ENCODE measurements at regions not wholly inside any gene's neighbourhood (a gene's known extent, or its start where the extent isn't known, plus 50 kb on each side); places are given as distances from the start of the nearest gene placed in this dataset.

GRCh38 chr7:42405782-42406181 is 168.8 kb upstream of the GLI3 start:
- Histone ChIP-seq H3K18ac (ENCODE audit: extremely low read depth, low read length) (no peak overlapping the region), H3K9me3 (ENCODE audit: insufficient read depth in 2 of 2, low read depth in 1 of 2, low read length in 1 of 2) (no peaks in the 10 kb centered on the region), H3K4me1 (replicated peaks in 1 of 4; ENCODE audit: control insufficient read depth in 3 of 4, insufficient read depth in 4 of 4, low read length in 3 of 4) (peaks cover 0 to 3% (median 0%) of the 10 kb centered on the region in 4 experiments; a peak in 1 of 7 replicates), H3K79me2 (ENCODE audit: control insufficient read depth in 1 of 2, insufficient read depth in 2 of 2, low read length in 2 of 2) (no peaks in the 10 kb centered on the region), H2AK5ac (ENCODE audit: low read depth, low read length) (no peak overlapping the region), H2BK5ac (ENCODE audit: low read depth, low read length) (no peak overlapping the region), H3K23me2 (ENCODE audit: low read depth, low read length) (no peaks in the 10 kb centered on the region), H3K79me1 (ENCODE audit: low read depth, low read length) (no peaks in the 10 kb centered on the region), H2BK12ac (ENCODE audit: low read depth, low read length) (no peak overlapping the region), H4K91ac (replicated peaks; ENCODE audit: insufficient read length, low read length) (no peak overlapping the region), H3K9ac (replicated peaks in 1 of 4; ENCODE audit: extremely low read depth in 1 of 4, low read depth in 3 of 4, low read length in 3 of 4) (no peak overlapping the region), H3K4ac (replicated peaks; ENCODE audit: insufficient read length, low read depth, low read length) (no peak overlapping the region), H2BK20ac (ENCODE audit: low read length) (no peak overlapping the region), H2AFZ (ENCODE audit: low read length) (no peak overlapping the region), H3K27me3 (replicated peaks in 1 of 4; ENCODE audit: control insufficient read depth in 3 of 4, extremely low read depth in 1 of 4, insufficient read depth in 3 of 4, low read length in 3 of 4) (no peaks in the 10 kb centered on the region), H3K27ac (ENCODE audit: low read depth, low read length) (no peak overlapping the region), H4K8ac (ENCODE audit: extremely low read depth, insufficient read depth, low read length) (no peak overlapping the region), H2BK15ac (ENCODE audit: low read length) (no peak overlapping the region), H2BK120ac (replicated peaks; ENCODE audit: low read depth, low read length) (no peak overlapping the region), H4K5ac (ENCODE audit: insufficient read length, low read depth, low read length) (no peak overlapping the region), H3K56ac (replicated peaks; ENCODE audit: insufficient read length, low read depth, low read length) (no peak overlapping the region), H3K4me3 (ENCODE audit: extremely low read depth in 1 of 4, insufficient read depth in 2 of 4, low read depth in 3 of 4, low read length in 4 of 4) (no peak overlapping the region), H3K23ac (ENCODE audit: insufficient read length) (no peak overlapping the region), H3K36me3 (ENCODE audit: control insufficient read depth in 2 of 4, insufficient read depth in 4 of 4, low read length in 3 of 4) (no peaks in the 10 kb centered on the region), H4K20me1 (replicated peaks in 1 of 2; ENCODE audit: control insufficient read depth in 1 of 2, insufficient read depth in 2 of 2, low read length in 2 of 2) (no peaks in the 10 kb centered on the region), H3K14ac (ENCODE audit: insufficient read length) (no peak overlapping the region), H3K4me2 (ENCODE audit: insufficient read depth in 1 of 2, low read depth in 2 of 2, low read length in 2 of 2) (no peak overlapping the region)
- FAIRE-seq = no peak
- POLR2A ChIA-PET (ENCODE audit: partially characterized antibody) = no interaction called here
- 83% methylated on average over 1 of the region's 1 CpG; no CpG with 5 or more reads in 1 of the 2 experiments for WGBS, 2 experiments (ENCODE audit: extremely low coverage in 1 of 2, insufficient coverage in 1 of 2, insufficient read length in 1 of 2, insufficient replicate concordance in 2 of 2, low coverage in 1 of 2, low lambda C conversion rate in 2 of 2, missing lambda C conversion rate in 1 of 2)
- DNase-seq (ENCODE audit: low read depth in 1 of 2, low spot score in 2 of 2) = no peak
- CTCF ChIA-PET (ENCODE audit: partially characterized antibody) = no interaction called here
- TF ChIP-seq ZNF274 (IDR thresholded peaks at IDR 0.05; ENCODE audit: borderline replicate concordance, extremely low read depth, low read length) = no peak
- TF ChIP-seq CHD2 (IDR thresholded peaks at IDR 0.05; ENCODE audit: low read length) = no peak
- no peak for TF ChIP-seq PHF8 (conservative IDR thresholded peaks at IDR 0.05; ENCODE audit: low read depth, low read length)
- TF ChIP-seq KDM4A (IDR thresholded peaks at IDR 0.05; ENCODE audit: low read depth, low read length, severe bottlenecking) = no peak
- TF ChIP-seq NANOG (IDR thresholded peaks at IDR 0.05; ENCODE audit: insufficient read depth, low read depth, low read length, poor library complexity, severe bottlenecking) = no peak
- no peak for TF ChIP-seq CTBP2 (IDR thresholded peaks at IDR 0.05; ENCODE audit: borderline replicate concordance, insufficient read depth, insufficient read length, low read length)
- no peak for TF ChIP-seq TAF1 (IDR thresholded peaks at IDR 0.05; ENCODE audit: low read depth, low read length)
- no peak for TF ChIP-seq TAF7 (optimal IDR thresholded peaks at IDR 0.05; ENCODE audit: borderline replicate concordance, low read depth, low read length)
- no peak for TF ChIP-seq EGR1 (IDR thresholded peaks at IDR 0.05; ENCODE audit: borderline replicate concordance, low read depth, low read length)
- TF ChIP-seq BCL11A (IDR thresholded peaks at IDR 0.05; ENCODE audit: low read depth in 2 of 2, low read length in 2 of 2) = no peak
- TF ChIP-seq EZH2 (IDR thresholded peaks at IDR 0.05; ENCODE audit: low read depth, low read length, severe bottlenecking) = no peak
- no peak for TF ChIP-seq HDAC2 (IDR thresholded peaks at IDR 0.05; ENCODE audit: borderline replicate concordance in 1 of 2, low read depth in 2 of 2, low read length in 2 of 2)
- no peak for TF ChIP-seq CREB1 (IDR thresholded peaks at IDR 0.05)
- TF ChIP-seq E2F6 (IDR thresholded peaks at IDR 0.05) = no peak

Measured in H1 (cell line).